HG02973 (cell line): ENCODE measurements at regions not wholly inside any gene's neighbourhood (a gene's known extent, or its start where the extent isn't known, plus 50 kb on each side); places are given as distances from the start of the nearest gene placed in this dataset.

Source experiments
- ATAC-seq: cut with Tn5 transposase; IDR thresholded peaks from one replicate; pipeline ENCODE4 v1.9.1; 2021; ENCODE audit warnings: moderate library complexity; ENCODE audit not compliant: unreplicated experiment

- ATAC-seq, result no peak
Observed at GRCh38 chr15:39110336-39110735, 470.5 kb upstream of the THBS1 start.

- no peak for ATAC-seq
Observed at GRCh38 chr15:39110746-39111145, 470.1 kb upstream of the THBS1 start.

GRCh38 chr15:39113741-39114140 is 467.1 kb upstream of the THBS1 start:
- ATAC-seq, result no peak

GRCh38 chr15:39114690-39115378 is 466.0 kb upstream of the THBS1 start:
- ATAC-seq, result no peak

GRCh38 chr15:39115379-39116057 is 465.4 kb upstream of the THBS1 start:
- ATAC-seq, result no peak

GRCh38 chr15:39118510-39118909 is 462.4 kb upstream of the THBS1 start:
- ATAC-seq, result no peak

GRCh38 chr15:39124155-39124552 is 456.7 kb upstream of the THBS1 start:
- ATAC-seq, result no peak

GRCh38 chr15:39124553-39125171 is 456.2 kb upstream of the THBS1 start:
- no peak for ATAC-seq

GRCh38 chr15:39125226-39125625 is 455.7 kb upstream of the THBS1 start:
- no peak for ATAC-seq

- no peak for ATAC-seq
Observed at GRCh38 chr15:39125904-39126303, 455.0 kb upstream of the THBS1 start.

- no peak for ATAC-seq
Observed at GRCh38 chr15:39127151-39127790, 453.6 kb upstream of the THBS1 start.

GRCh38 chr15:39127925-39128617 is 452.8 kb upstream of the THBS1 start:
- ATAC-seq, result no peak

- ATAC-seq, result no peak
Observed at GRCh38 chr15:39128746-39129145, 452.1 kb upstream of the THBS1 start.

GRCh38 chr15:39130556-39131379 is 450.1 kb upstream of the THBS1 start:
- no peak for ATAC-seq

- ATAC-seq, result no peak
Observed at GRCh38 chr15:39131609-39132008, 449.3 kb upstream of the THBS1 start.

- no peak for ATAC-seq
Observed at GRCh38 chr15:39132070-39132469, 448.8 kb upstream of the THBS1 start.

GRCh38 chr15:39132954-39133600 is 447.8 kb upstream of the THBS1 start:
- no peak for ATAC-seq

- no peak for ATAC-seq
Observed at GRCh38 chr15:39134282-39134681, 446.6 kb upstream of the THBS1 start.

GRCh38 chr15:39135989-39136388 is 444.9 kb upstream of the THBS1 start:
- no peak for ATAC-seq
